SK-N-SH (cell line): ENCODE measurements at regions not wholly inside any gene's neighbourhood (a gene's known extent, or its start where the extent isn't known, plus 50 kb on each side); places are given as distances from the start of the nearest gene placed in this dataset.

ENCODE experiments used
- CTCF ChIA-PET: fragments of 300-600, 350-600 bp; formaldehyde crosslinking; extraction: SDS; loops from one replicate; lab custom pipeline; 2021; lab: Yijun Ruan, JAX
- POLR2A ChIA-PET: fragments of 350-600 bp; sonication (Branson Sonifier 250); formaldehyde crosslinking; extraction: SDS; loops from one replicate; lab custom pipeline; 2020; ENCODE audit warnings: antibody characterized with exemption, inconsistent platforms; lab: Yijun Ruan, JAX
- DNase-seq: peaks from one replicate; pipeline ENCODE4 v3.0.0; 2012
- H2AFZ ChIP-seq: fragments of 200-600 bp; sonication (generic); 2 replicates; pipeline ENCODE4 v1.8.1; 2016; ENCODE audit warnings: antibody characterized with exemption, mild to moderate bottlenecking, low read depth
- H3F3A ChIP-seq: fragments of 200-600 bp; sonication (generic); replicated peaks from 2 replicates; pipeline ENCODE3; 2016; ENCODE audit warnings: antibody characterized with exemption, mild to moderate bottlenecking; ENCODE audit not compliant: insufficient read depth
- H3K27ac ChIP-seq, 2 experiments: fragments of 200-500 bp in 1 of 2; fragments of 200-600 bp in 1 of 2; sonication (Bioruptor generic) in 1 of 2; sonication (generic), shearing (Covaris generic) in 1 of 2; 2 replicates each; pipeline versions ENCODE4 v1.5.1 to v1.6.1; 2014 to 2016; ENCODE audit warnings: low read depth in 2 of 2, inconsistent platforms in 1 of 2, low read length in 1 of 2, mild to moderate bottlenecking in 1 of 2, mixed read lengths in 1 of 2
- H3K27me3 ChIP-seq: fragments of 200-600 bp; sonication (generic), shearing (Covaris generic); 2 replicates; pipeline ENCODE4 v1.6.1; 2016; ENCODE audit warnings: mixed run types; ENCODE audit not compliant: insufficient read depth
- H3K36me3 ChIP-seq, 2 experiments: fragments of 200-500 bp in 1 of 2; fragments of 200-600 bp in 1 of 2; sonication (Bioruptor generic) in 1 of 2; sonication (generic) in 1 of 2; replicated peaks in 1 of 2; 2 replicates each; pipeline versions ENCODE3 to v1.5.1; 2014 to 2016; ENCODE audit warnings: low read length in 1 of 2, mild to moderate bottlenecking in 1 of 2; ENCODE audit not compliant: insufficient read depth in 2 of 2, control insufficient read depth in 1 of 2
- H3K4me1 ChIP-seq, 2 experiments: fragments of 200-500 bp in 1 of 2; fragments of 200-600 bp in 1 of 2; sonication (Bioruptor generic) in 1 of 2; sonication (generic), shearing (Covaris generic) in 1 of 2; 2 replicates each; pipeline versions ENCODE4 v1.5.1 to v1.6.1; 2014 to 2016; ENCODE audit warnings: low read depth in 1 of 2, low read length in 1 of 2, mixed run types in 1 of 2; ENCODE audit not compliant: insufficient read depth in 2 of 2, control insufficient read depth in 1 of 2
- H3K4me2 ChIP-seq: fragments of 200-600 bp; sonication (generic), shearing (Covaris generic); 2 replicates; pipeline ENCODE4 v1.6.1; 2017; ENCODE audit warnings: mixed run types
- H3K4me3 ChIP-seq, 2 experiments: fragments of 200-500 bp in 1 of 2; fragments of 200-600 bp in 1 of 2; sonication (Bioruptor generic) in 1 of 2; sonication (generic), shearing (Covaris generic) in 1 of 2; 2 replicates each; pipeline versions ENCODE4 v1.5.1 to v1.8.1; 2014 to 2016; ENCODE audit warnings: low read depth in 2 of 2, inconsistent platforms in 1 of 2, low read length in 1 of 2, mild to moderate bottlenecking in 1 of 2, mixed read lengths in 1 of 2, moderate library complexity in 1 of 2
- H3K79me2 ChIP-seq: fragments of 200-600 bp; sonication (generic); 2 replicates; pipeline ENCODE4 v1.8.1; 2017; ENCODE audit warnings: mild to moderate bottlenecking; ENCODE audit not compliant: insufficient read depth
- H3K9ac ChIP-seq: fragments of 200-600 bp; sonication (generic); 2 replicates; pipeline ENCODE4 v1.6.1; 2017; ENCODE audit warnings: mixed run types
- H3K9me2 ChIP-seq: fragments of 200-600 bp; sonication (generic); 2 replicates; pipeline ENCODE4 v1.6.1; 2017; ENCODE audit warnings: mixed run types
- H3K9me3 ChIP-seq: fragments of 200-600 bp; sonication (generic); 2 replicates; pipeline ENCODE4 v1.6.1; 2017; ENCODE audit warnings: mixed run types, mild to moderate bottlenecking, moderate library complexity
- H4K20me1 ChIP-seq: fragments of 200-600 bp; sonication (generic); 2 replicates; pipeline ENCODE4 v1.6.1; 2017; ENCODE audit warnings: mild to moderate bottlenecking, mixed run types; ENCODE audit not compliant: insufficient read depth
- CHD2 ChIP-seq: fragments of 150-350 bp; IDR thresholded peaks from 2 replicates; pipeline ENCODE4 v1.6.1; 2018; ENCODE audit warnings: low read length; ENCODE audit not compliant: partially characterized antibody
- EP300 ChIP-seq, 2 experiments: IDR thresholded peaks; 2 replicates each; pipeline versions ENCODE4 v1.4.0 to v1.6.1; 2012; ENCODE audit warnings: borderline replicate concordance in 1 of 2, low read depth in 1 of 2, low read length in 1 of 2
- EZH2phosphoT487 ChIP-seq: fragments of 200-600 bp; sonication (generic); IDR thresholded peaks from 2 replicates; pipeline ENCODE4 v1.6.1; 2017; ENCODE audit warnings: low read depth, mixed run types, mild to moderate bottlenecking, antibody characterized with exemption, moderate library complexity, borderline replicate concordance
- FOXJ3 ChIP-seq: sonication (generic); formaldehyde crosslinking; IDR thresholded peaks from 2 replicates; pipeline ENCODE4 v1.5.1; 2020; ENCODE audit warnings: mild to moderate bottlenecking, missing genetic modification reagents
- FOXM1 ChIP-seq: IDR thresholded peaks from 2 replicates; pipeline ENCODE4 v1.4.0; 2012; ENCODE audit warnings: low read depth, mild to moderate bottlenecking
- GATA2 ChIP-seq: sonication (generic); formaldehyde crosslinking; IDR thresholded peaks from 2 replicates; pipeline ENCODE4 v1.5.0; 2020; ENCODE audit warnings: mild to moderate bottlenecking, missing genetic modification reagents
- JUND ChIP-seq: IDR thresholded peaks from 2 replicates; pipeline ENCODE4 v1.4.0; 2012
- MXI1 ChIP-seq: IDR thresholded peaks from 2 replicates; pipeline ENCODE4 v1.6.1; 2012; ENCODE audit warnings: mild to moderate bottlenecking, low read depth, low read length, improper control_type of control experiment
- NFIC ChIP-seq: IDR thresholded peaks from 2 replicates; pipeline ENCODE4 v1.4.0; 2012; ENCODE audit warnings: borderline replicate concordance
- POLR2AphosphoS5 ChIP-seq: IDR thresholded peaks from 2 replicates; pipeline ENCODE4 v1.6.1; 2012; ENCODE audit warnings: low read depth, low read length
- RAD21 ChIP-seq: IDR thresholded peaks from 2 replicates; pipeline ENCODE4 v1.6.1; 2012; ENCODE audit warnings: mild to moderate bottlenecking, low read length
- REST ChIP-seq: IDR thresholded peaks from 2 replicates; pipeline ENCODE4 v1.6.1; 2012; ENCODE audit warnings: mild to moderate bottlenecking, low read depth, low read length, moderate library complexity
- RXRA ChIP-seq: IDR thresholded peaks from 2 replicates; pipeline ENCODE4 v1.4.0; 2012; ENCODE audit warnings: low read depth, mild to moderate bottlenecking, borderline replicate concordance
- TAF1 ChIP-seq: IDR thresholded peaks from 2 replicates; pipeline ENCODE4 v1.6.1; 2012; ENCODE audit warnings: low read depth, mild to moderate bottlenecking, low read length, moderate library complexity, borderline replicate concordance
- TCF12 ChIP-seq: IDR thresholded peaks from 2 replicates; pipeline ENCODE4 v1.4.0; 2012
- TEAD4 ChIP-seq: IDR thresholded peaks from 2 replicates; pipeline ENCODE4 v1.4.0; 2012; ENCODE audit warnings: mild to moderate bottlenecking, borderline replicate concordance; ENCODE audit not compliant: insufficient read depth
- YY1 ChIP-seq: IDR thresholded peaks from 2 replicates; pipeline ENCODE4 v1.4.0; 2012; ENCODE audit warnings: low read depth, mild to moderate bottlenecking
- WGBS: methylation state at CpG from one replicate; pipeline ENCODE4 v1.1.6; 2017; ENCODE audit warnings: low lambda C conversion rate; 5-methylcytosine and 5-hydroxymethylcytosine counted together
- TF ChIP-seq, protein P1 (sequence below): IDR thresholded peaks from 2 replicates; pipeline ENCODE4 v1.4.0; 2012; ENCODE audit warnings: low read depth, borderline replicate concordance
- TF ChIP-seq, protein P2 (sequence below): fragments of 150-350 bp; IDR thresholded peaks from 2 replicates; pipeline ENCODE4 v1.6.1; 2017; ENCODE audit warnings: antibody characterized with exemption, low read length, low read depth, borderline replicate concordance
- TF ChIP-seq, protein P3 (sequence below): IDR thresholded peaks from 2 replicates; pipeline ENCODE4 v1.4.0; 2012; ENCODE audit warnings: low read depth, borderline replicate concordance

DNA sequence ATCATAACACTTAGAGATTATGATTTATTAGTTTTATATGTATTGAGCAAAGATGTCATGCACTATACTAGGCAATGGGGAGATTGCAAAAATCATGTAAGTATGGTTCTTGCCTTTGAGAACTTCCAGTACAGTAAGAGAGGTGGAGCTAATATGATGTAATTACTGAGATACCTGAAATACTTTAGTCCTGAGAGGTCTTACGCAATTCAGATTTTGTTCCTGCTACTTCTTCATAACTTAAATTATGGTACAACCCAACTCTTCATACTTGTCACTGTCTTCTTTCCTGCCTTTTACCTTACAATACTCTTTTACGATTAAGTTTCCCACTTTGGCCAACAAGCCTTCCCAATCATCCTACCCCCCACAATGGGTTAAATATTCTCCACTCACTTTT is 564.2 kb upstream of the PITX2 start:
- Histone ChIP-seq H3K9me2 (no peaks in the 10 kb centered on the region), H3K9me3 (no peaks in the 10 kb centered on the region), H2AFZ (no peak overlapping the region), H3K9ac (no peak overlapping the region), H3K4me3 (no peak overlapping the region)
- CTCF ChIA-PET = no interaction called here
- TF ChIP-seq FOXJ3 (CRISPR knock-in tag) (no peak), CHD2 (no peak), FOXM1 (no peak), JUND (no peak), REST (no peak), RAD21 (no peak), GATA2 (CRISPR knock-in tag) (no peak), YY1 (no peak), EP300 (IDR thresholded peaks at IDR 0.05; ENCODE audit: borderline replicate concordance in 1 of 2, low read depth in 1 of 2, low read length in 1 of 2) (no peak), TCF12 (no peak), TEAD4 (no peak), EZH2phosphoT487 (no peak), POLR2AphosphoS5 (no peak), RXRA (no peak), TAF1 (no peak), MXI1 (no peak), NFIC (no peak)
- TF ChIP-seq, protein P1, sequence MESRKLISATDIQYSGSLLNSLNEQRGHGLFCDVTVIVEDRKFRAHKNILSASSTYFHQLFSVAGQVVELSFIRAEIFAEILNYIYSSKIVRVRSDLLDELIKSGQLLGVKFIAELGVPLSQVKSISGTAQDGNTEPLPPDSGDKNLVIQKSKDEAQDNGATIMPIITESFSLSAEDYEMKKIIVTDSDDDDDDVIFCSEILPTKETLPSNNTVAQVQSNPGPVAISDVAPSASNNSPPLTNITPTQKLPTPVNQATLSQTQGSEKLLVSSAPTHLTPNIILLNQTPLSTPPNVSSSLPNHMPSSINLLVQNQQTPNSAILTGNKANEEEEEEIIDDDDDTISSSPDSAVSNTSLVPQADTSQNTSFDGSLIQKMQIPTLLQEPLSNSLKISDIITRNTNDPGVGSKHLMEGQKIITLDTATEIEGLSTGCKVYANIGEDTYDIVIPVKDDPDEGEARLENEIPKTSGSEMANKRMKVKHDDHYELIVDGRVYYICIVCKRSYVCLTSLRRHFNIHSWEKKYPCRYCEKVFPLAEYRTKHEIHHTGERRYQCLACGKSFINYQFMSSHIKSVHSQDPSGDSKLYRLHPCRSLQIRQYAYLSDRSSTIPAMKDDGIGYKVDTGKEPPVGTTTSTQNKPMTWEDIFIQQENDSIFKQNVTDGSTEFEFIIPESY = no peak
- TF ChIP-seq, protein P2, sequence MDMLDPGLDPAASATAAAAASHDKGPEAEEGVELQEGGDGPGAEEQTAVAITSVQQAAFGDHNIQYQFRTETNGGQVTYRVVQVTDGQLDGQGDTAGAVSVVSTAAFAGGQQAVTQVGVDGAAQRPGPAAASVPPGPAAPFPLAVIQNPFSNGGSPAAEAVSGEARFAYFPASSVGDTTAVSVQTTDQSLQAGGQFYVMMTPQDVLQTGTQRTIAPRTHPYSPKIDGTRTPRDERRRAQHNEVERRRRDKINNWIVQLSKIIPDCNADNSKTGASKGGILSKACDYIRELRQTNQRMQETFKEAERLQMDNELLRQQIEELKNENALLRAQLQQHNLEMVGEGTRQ = no peak
- TF ChIP-seq, protein P3, sequence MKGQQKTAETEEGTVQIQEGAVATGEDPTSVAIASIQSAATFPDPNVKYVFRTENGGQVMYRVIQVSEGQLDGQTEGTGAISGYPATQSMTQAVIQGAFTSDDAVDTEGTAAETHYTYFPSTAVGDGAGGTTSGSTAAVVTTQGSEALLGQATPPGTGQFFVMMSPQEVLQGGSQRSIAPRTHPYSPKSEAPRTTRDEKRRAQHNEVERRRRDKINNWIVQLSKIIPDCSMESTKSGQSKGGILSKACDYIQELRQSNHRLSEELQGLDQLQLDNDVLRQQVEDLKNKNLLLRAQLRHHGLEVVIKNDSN = no peak
- TF ChIP-seq, all 33 proteins: peak for 0
- 15% methylated on average over 2 of the region's 2 CpGs for WGBS
- no peaks in the 10 kb centered on the region for H3K79me2 ChIP-seq
- no peaks in the 10 kb centered on the region for H4K20me1 ChIP-seq
- H3K36me3 ChIP-seq = no peaks in the 10 kb centered on the region
- H3K27me3 ChIP-seq = no peaks in the 10 kb centered on the region
- H3K4me2 ChIP-seq = no peak overlapping the region
- no peak for DNase-seq
- POLR2A ChIA-PET = no interaction called here
- H3K4me1 ChIP-seq = no peaks in the 10 kb centered on the region; a peak in 1 of 4 replicates
- no peaks in the 10 kb centered on the region for H3F3A ChIP-seq
- H3K27ac ChIP-seq = no peak overlapping the region
